Suprapubic skin (tissue), 3 donors: ENCODE measurements at regions not wholly inside any gene's neighbourhood (a gene's known extent, or its start where the extent isn't known, plus 50 kb on each side); places are given as distances from the start of the nearest gene placed in this dataset.

Experiments used
- CTCF ChIP-seq, 2 donors: fragments of 200-600 bp in 1 of 2; fragments of 450-650 bp in 1 of 2; sonication (generic) in 1 of 2; IDR thresholded peaks; one replicate each; pipeline ENCODE4 v1.5.1; 2016 to 2019; ENCODE audit warnings: antibody characterized with exemption in 2 of 2, mild to moderate bottlenecking in 1 of 2, moderate library complexity in 1 of 2
- EP300 ChIP-seq: sonication (generic); formaldehyde crosslinking; IDR thresholded peaks from one replicate; pipeline ENCODE4 v1.6.1; 2017; ENCODE audit warnings: antibody characterized with exemption
- POLR2A ChIP-seq, 2 donors: fragments of 450-650 bp; IDR thresholded peaks; one replicate each; pipeline ENCODE4 v1.6.1; 2017; ENCODE audit warnings: antibody characterized with exemption in 2 of 2, mild to moderate bottlenecking in 2 of 2, moderate library complexity in 2 of 2

GRCh38 chr10:44066527-44067255 lies 318.2 kb downstream of the CXCL12 start:
- TF ChIP-seq EP300 (no peak), POLR2A (IDR thresholded peaks at IDR 0.05) (no peak), CTCF (IDR thresholded peaks at IDR 0.05) (no peak)
